GM18907 (cell line): ENCODE measurements at regions not wholly inside any gene's neighbourhood (a gene's known extent, or its start where the extent isn't known, plus 50 kb on each side); places are given as distances from the start of the nearest gene placed in this dataset.
"Not testable (repeated sequence)": the region's sequence is repeated elsewhere in the genome, so short reads cannot be mapped to it uniquely, and the experiment has no call there.

ENCODE experiments used
- ATAC-seq: cut with Tn5 transposase; IDR thresholded peaks from one replicate; pipeline ENCODE4 v1.9.1; 2021; ENCODE audit warnings: mild to moderate bottlenecking, moderate library complexity; ENCODE audit not compliant: unreplicated experiment

DNA sequence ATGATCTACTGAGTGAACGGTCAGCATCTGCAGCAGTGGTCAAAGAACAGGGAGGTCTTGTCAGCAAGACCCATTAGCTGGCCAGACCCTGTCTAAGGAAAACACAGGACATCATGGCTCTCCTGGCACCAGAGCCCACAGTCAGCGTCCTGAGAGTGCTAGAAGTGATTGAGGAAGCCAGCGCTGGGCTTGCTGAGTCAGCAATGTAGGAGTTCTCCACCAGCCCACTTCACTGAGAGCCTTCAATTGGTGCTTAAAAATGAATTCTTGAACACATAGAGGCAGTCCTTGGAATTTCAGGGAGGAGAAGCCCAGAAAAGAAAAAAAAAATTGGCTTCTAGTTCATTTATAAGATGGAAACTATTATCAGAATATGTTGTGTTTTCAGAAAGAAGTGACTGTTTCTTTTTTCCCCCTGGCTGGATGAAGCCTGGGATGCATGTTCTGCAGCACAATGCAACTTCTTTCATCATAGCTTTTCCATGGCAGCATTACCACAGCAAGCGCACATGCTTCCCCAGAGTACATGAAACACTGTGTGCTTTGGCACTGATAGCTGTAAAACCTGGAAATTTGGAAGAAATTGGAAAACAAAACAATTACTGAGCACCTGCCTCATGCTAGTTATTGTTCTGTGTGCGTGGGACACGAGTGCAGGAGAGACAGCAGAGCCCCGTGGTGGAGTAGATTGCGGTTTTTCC lies 899.9 kb downstream of the C6orf118 start:
- ATAC-seq = no peak

DNA sequence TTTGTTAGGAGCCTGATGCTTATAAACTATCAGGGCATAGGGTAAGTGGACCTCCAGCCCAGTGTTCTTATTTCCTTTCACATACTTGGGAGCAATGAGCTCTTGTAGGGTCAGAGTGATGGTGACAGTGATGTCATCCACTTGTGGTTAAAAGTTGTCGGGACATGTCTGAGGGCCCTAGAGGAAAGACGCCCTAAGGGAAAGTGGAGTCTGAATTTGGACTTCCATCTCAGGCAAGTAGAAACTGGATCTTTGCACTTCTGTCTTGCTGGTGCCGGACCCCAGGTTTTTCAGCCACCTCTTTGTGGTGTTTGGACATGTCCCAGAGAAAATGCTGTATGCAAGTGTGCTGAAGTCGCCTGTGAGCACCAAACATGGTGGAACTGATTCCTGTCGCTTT lies 900.5 kb downstream of the C6orf118 start:
- no peak for ATAC-seq

DNA sequence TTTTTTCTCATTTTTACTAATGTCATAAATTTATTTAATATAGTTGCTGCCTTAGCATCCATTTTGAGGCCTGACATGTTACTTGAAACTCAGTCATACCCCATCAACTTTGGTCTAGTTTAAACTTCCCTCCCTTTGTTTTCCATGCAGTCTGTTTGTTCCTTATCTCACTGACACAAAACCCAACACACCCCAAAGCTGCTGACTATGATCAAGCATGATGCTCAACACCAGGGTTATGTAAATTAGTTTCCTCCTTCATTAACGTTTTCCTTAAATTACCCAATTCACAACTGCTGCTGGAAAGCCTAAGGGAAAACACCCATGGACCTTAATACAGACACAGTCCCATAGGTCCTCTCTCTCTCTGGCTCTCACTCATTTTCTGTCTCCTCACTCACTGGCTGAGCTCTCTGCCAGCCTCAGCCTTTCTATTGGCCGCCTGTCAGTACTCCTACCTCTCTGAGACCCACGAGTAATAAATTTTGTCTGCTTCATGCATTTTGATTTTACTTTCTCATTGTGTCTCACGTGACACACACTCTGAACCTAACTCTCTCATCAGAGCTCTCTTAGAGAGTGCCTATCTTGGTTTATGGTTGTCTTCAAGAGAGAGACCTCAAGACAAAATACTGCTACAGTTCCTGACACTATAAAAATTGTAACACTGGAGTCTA lies 904.5 kb downstream of the C6orf118 start:
- no peak for ATAC-seq

DNA sequence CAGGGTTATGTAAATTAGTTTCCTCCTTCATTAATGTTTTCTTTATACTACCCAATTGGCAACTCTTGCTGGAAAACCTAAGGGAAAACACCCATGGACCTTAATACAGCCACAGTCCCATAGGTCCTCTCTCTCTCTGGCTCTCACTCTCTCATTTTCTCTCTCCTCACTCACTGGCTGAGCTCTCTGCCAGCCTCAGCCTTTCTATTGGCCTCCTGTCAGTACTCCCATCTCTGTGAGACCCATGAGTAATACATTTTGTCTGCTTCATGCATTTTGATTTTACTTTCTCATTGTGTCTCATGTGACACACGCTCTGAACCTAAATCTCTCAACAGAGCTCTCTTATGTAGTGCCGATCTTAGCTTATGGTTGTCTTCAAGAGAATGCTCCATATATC lies 907.5 kb downstream of the C6orf118 start:
- no peak for ATAC-seq

DNA sequence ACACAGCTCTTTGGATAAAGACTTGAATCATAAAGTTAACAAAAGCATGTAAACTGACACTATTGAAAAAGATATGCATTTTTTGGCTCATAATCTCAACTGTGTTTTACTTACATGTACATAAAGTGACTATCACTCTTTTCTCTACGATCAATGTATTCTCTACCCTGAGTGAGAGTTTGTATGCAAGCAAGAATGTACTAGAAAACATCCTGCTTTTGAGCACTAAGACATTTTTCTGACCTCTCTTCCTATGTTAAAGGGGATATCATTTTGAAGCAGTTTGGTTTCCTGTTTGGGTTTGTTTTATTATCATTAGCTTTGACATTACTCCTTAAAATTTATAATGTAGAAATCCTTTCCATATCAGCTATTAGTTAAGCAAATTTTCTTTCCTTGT lies 910.8 kb downstream of the C6orf118 start:
- no peak for ATAC-seq

DNA sequence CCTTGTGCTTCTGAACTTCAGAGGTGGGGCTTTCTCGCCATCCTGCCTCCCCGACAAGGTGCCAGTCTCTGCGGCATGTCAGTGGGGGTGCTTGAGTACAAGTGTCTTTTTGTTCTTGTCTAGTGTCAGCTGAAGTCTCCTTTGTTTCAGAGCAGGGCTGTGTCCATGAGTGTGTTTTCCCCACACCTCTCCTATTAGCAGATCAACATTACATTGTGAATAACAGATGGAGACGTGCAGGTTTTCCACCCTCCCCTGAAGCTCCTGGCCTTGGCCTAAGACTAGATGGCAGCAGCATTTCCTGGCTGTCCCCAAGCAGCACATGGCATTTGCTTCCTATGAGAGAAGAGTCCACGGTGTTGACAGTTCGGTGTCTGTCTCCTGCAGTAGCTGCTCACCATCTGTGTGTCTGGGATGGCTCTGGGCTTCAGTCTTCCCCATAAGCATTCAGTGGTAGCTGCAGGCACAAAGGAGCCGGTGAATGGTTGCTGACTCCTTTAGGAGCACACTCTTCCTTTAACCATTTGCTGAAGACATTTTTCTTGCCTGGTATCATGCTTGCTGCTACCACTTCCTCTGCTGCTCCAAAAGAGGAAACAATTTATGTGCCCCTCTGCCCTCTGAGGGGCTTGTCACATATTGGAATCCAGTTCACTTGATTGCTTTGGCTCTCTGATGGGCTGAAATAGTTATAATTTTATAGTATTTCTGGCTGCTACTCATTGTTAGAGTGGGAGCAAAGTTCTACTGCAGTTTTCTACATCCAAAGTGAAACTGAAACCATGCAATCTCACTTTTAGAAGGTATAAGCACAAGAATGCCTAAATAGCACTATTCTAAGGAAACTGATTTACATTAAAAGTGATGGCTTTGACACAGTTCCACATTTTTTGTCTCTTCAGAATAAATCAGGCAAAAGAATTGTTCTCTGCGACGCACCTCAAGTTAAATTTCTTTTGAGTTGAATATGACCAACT lies 913.0 kb downstream of the C6orf118 start:
- no peak for ATAC-seq

DNA sequence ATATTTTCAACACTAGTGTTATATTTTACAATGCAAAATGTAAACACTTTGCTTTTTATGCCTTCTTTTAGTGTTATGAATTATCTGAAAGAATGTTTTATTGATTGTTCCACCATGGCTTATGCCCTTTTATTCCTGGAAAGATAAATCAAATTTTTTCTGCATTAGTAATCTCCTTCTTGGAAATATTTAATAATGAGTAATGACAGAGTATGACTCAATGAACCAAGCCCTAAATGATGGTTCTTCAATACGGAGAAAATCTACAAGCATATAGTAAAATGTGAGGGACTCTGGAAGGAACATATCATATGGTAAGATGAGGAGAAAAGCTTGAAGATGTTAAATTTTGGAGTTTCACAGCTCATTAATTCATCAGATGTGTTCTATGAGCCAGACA lies 929.6 kb downstream of the C6orf118 start:
- no peak for ATAC-seq

DNA sequence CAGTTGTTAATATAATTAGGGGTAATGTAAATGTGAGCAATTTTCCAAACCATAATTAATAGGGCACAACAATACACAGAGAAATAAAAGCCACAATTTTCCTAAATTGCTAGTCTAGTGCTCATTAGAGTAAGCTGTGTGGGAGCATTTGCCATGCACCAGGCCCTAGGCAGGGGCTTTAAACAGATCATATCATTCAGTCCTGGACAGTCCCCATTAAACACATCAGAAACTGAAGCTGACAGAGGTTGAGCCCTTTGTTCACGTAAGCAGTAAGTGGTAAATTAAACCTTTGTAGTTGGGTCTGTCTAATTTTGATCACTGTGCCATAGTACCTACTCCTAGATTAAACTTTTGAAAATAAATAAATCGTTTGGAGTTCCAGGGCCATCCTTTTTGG lies 931.1 kb downstream of the C6orf118 start:
- ATAC-seq = no peak

DNA sequence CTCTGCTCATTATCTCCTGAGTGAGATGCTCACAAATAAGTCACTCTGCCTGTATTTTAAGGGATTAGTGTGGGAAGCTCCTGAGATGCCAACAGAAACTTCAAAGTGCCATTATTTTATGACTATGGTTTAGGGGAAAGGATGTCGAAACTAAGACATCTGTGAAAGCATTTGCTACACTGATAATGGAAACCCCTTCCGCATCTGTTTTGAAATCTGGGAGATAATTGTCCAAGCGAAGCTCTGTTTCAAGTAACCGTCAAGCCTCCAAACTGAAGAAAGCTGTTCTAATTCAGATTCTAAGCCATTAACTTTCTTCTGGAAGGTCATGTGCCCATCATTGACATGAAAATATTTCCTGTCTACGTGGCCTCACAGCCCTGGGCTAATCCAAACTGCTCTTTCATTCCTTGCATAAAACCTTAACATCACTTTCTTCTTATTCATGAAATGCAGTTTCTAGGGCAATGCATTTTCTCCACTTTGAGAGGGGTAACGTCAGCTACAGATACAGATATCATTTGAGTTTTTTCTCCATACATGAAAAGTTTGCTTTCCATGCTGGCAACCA lies 932.0 kb downstream of the C6orf118 start:
- ATAC-seq = no peak

DNA sequence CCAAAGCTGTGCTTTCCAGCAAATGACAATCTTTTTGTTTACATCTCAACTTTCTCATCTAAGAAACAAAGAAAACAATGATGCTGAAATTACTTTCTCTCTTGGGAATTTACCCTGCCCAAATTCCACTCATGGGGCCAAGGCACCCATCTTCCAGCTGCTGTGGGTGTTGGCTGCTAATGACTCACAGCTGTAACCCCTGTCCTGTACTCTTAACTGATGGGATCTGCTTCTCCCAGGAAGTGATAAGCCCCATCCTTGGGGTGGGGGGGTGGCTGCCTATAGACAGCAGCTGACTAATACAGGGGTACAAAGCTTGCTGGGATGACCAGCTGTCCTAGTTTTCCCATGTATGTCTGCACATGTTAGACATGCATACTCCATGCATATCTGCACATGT lies 938.6 kb downstream of the C6orf118 start:
- ATAC-seq = no peak

DNA sequence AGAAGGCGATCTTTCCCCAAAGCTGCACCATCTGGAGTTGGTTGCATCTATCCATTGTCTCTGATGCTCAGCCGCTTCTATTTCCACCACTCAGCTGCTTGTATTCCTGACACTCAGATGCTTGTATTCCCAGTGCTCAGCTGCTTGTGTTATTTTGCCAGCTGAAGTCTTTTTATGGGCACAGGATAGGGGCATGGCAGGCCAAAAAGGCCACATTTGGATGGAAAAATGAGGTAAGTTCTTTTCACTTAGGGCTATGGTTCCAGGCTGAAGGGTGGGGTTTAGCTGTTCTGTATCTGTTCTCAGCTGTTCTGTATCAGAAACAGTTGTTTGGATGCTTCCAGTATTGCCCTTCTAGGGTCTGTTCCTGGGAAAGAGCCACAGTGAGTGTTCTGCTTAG lies 944.9 kb downstream of the QKI start:
- no peak for ATAC-seq

DNA sequence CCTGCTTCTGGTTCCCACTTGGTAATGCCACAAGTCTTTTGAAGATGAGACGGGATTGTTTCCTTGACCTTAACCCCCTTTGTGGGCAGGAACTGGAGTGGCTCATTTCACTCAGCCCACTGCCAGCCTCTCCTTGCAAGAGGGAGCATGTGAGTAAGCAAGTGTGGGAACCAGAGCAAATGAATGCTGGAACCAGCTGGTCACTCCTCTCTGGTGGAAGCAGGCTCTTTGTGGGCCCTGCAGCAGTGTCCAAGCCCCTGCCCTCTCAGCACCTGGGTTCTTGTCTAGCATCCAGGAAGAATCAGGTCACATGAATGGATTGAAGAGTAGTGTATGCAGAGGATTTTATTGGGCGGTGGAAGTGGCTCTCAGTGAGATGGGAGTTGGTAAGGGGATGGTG lies 944.5 kb downstream of the QKI start:
- ATAC-seq = no peak

DNA sequence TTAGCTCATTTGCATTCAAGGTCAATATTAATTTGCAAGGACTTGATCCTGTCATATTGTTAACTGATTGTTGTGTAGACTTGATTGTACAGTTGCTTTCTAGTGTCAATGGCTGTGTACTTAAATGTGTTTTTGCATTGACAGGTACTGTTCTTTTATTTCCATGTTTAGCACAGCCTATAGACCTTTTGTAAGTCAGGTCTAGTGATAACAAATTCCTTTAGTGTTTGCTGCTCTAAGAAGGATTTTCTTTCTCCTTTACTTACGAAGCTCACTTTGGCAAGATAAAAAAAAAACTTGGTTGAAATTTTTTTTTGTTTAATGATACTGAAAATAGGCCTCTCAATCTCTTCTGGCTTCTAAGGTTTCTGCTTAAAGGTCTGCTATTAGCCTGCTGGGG lies 942.3 kb downstream of the QKI start:
- ATAC-seq = no peak

DNA sequence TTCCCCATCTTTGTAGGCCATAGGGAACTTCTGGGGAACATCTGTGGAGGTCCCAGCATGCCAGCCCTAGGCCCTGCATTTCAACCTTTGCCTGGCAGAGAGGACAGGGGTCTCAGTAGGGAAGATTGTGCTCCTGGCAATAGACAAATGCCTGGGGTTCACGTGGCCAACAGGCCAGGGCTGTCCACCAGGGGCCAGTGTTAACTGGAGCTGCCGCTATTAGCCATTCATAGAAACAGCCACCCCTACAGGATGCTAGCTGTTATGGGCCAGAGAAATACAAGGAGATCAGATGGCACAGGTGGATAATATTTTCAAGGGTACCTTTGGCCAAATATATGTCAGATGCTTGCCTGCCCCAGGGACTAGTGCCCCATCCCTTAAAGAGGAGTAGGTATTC lies 932.9 kb downstream of the QKI start:
- ATAC-seq = no peak

DNA sequence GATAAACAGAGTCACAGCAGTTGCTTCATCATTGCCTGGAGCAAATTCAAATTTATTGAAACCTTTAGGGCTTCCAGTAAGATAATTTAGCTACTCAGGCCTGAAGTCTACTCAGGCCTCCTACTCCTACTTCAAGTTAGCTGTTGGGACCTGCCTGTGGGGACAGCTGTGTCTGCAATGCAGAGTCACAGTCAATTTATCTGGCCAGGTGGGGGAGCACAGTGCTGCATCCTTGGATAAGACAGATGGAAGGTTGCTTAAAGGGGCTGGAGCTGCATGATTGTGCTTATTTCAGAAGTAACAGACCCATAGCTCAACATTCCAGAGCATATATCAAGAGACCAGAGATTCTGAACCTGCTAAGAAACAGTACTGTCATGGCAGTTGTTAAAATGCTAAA lies 932.1 kb downstream of the QKI start:
- no peak for ATAC-seq

DNA sequence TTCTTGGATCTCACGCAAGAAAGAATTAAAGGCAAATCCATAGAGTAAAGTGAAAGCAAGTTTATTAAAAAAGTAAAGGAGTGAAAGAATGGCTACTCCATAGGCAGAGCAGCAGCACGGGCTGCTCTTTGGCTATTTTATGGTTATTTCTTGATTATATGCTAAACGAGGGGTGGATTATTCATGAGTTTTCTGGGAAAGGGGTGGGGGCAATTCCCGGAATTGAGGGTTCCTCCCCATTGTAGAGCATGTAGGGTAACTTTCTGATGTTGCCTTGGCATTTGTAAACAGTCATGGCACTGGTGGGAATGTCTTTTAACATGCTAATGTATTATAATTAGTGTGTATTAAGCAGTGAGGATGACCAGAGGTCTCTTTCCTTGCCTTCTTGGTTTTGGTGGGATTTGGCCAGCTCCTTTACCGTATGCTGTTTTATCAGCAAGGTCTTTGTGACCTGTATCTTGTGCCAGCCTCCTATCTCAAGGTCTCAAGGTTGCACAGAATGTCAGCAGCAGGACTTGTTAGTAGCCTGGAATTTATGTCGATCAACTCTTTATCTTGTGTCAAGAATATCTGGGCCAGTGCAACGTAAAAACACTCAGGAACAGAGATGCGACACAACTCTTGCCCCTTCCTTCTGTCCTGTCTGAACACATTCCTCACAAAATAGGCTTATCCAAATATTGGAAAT lies 931.4 kb downstream of the QKI start:
- ATAC-seq = no peak

DNA sequence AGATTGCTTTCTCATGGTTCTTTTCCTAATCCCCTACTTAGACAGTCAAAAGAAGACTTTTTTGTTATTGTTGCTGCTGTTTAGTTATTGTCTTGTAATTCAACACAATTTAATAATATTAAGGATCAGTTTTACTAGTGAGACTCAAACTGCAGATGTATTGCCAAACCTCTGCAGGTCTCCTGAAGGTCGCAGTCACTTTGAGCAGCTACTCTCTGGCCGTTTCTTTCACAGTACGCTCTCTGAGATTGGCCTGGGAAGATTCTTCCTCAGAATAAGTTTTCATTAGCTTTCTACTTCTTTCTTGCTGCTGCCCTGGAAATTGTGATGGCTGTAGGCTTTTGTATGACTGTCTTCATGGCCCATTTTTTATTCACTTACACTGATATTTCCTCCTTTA lies 930.8 kb downstream of the QKI start:
- no peak for ATAC-seq

DNA sequence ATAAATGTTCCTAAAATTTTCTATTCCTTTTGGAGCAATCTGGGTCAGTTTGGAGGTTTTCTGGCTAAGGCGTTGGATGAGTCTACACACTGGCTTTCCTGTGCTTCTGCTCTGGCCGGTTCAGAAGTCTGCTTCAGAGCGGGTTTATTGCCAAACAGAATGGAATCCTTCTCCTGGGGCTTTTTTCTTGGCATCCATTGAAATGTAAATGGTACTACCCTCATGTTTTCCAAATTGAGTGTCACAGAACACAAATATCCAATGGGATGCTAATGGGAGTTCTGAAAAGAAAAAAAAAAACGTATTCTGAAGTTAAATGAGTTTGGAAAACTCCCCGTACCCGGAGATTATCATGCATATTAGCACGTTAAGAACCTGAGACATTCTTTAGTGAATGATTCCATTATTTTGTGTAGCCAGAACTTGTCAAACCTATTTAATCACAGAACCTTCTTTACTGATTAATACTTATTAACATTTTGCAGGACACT lies 930.3 kb downstream of the QKI start:
- ATAC-seq = no peak

DNA sequence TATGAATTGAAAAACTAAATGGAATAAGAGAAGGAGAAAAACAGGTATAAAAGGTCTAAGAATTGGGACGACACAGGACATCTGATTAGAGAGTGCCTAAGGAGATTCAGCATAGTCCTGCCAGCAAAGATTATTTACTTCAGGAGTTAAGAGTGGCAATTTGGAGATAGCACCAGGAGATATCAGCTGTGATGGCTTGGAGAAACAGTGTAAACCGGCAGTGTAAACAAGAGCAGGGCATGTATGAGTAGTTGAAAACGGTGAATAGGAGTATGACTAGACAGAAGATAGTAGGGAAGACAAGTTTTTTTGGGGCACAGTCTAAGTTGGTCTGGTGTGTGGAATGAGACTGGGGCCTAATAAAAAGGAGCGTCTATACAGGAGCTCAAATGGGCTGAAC lies 924.9 kb downstream of the QKI start:
- not testable (repeated sequence) for ATAC-seq

DNA sequence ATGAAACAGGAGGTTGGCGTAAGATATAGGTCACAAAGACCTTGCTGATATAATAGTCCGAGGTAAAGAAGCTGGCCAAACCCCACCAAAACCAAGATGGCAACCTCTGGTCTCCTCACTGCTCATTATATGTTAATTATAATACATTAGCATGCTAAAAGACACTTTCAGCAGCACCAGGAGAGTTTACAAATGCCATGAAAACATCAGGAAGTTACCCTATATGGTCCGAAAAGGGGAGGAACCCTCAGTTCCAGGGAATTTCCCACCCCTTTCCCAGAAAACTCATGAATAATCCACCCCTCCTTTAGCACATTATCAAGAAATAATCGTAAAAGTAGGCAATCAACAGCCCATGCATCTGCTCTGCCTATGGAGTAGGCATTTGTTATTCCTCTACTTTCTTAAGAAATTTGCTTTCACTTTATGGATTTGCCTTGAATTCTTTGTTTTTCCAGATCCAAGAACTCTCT lies 923.4 kb downstream of the QKI start:
- no peak for ATAC-seq
